Fibroblast of skin of right quadriceps (primary cell): ENCODE measurements at regions not wholly inside any gene's neighbourhood (a gene's known extent, or its start where the extent isn't known, plus 50 kb on each side); places are given as distances from the start of the nearest gene placed in this dataset.
"Not testable (repeated sequence)": the region's sequence is repeated elsewhere in the genome, so short reads cannot be mapped to it uniquely, and the experiment has no call there.

Experiments used
- DNase-seq: peaks from one replicate; pipeline ENCODE4 v3.0.0-alpha.2; 2013

DNA sequence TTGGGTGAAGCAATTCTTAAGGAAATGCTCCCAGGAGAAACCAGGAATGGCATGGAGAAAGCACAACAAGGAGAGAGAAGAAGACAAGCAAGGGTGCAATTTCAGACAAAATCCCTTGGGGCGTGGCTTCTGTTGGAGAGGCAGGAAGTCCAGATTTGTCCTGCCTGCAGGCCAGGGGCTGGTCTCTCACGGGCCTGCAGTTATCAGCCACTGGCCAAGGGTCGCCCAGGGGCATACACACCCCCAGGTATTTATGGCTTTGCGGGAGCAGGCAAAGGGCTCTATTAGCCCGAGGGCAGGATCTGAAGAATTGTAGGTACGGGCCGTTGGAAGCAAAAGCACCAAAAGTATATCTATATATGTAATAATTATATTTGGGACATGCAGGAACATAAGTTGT lies 87.7 kb downstream of the IYD start:
- DNase-seq, result no peak

- DNase-seq, result no peak
These were observed 88.3 kb downstream of the IYD start for GRCh38 chr6:150456902-150457643.

DNA sequence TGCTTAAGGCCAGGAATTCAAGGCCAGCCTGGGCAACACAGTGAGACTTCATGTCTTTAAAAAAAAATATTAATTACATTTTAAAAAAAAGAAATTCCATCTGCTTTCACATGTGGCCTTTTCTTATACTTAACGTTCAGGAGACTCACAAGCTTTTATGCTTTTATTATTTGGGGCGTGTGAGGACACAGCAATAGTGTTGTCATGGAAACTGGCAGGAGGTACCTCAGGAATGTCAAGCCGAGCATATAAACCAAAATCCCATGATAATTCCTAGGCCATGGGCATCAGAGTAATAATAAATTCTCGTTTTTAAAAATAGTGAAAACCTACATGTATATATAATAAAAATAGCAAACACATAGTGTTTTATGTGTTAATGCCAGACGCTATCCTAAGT lies 89.8 kb downstream of the IYD start:
- no peak for DNase-seq

DNA sequence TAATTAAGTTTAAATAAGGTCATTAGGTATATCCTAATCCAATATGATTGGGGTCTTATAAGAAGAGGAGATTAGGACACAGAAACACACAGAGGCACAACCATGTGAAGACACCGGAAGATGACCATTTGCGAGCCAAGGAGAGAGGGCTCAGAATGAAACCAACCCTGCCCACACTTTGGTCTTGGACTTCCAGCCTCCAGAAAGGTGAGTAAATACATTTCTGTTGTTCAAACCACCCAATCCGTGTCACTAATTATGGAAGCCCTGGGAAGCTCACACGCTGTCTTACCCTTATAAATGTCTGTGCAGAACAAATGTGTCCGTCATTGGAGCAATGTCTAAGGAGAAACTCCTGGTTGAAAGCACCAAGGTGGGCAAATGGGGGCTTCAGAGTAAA lies 95.0 kb downstream of the IYD start:
- DNase-seq, result no peak

DNA sequence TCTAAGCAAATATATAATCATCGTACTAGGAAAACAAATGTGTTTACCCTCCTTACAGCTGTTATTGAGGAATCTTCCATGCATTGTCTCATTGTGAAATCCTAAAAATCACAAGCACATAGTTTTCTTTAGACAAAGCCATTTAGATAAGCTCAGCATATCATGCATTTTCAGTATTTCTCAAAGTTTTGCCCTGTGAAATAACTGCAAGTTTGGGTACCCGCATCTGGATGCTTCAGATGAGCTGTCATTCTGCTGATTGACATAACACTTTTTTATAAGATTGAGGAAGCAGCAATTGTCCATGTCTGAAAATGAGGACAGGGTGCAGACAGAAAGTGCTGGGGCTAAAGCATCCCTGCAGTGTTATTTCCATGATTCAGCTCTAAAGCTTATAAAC lies 96.2 kb downstream of the IYD start:
- no peak for DNase-seq

GRCh38 chr6:150465610-150466009 lies 96.8 kb downstream of the IYD start:
- no peak for DNase-seq

- peak; percentile 8 for DNase-seq
These were observed 97.4 kb downstream of the IYD start for GRCh38 chr6:150466196-150466595.

DNA sequence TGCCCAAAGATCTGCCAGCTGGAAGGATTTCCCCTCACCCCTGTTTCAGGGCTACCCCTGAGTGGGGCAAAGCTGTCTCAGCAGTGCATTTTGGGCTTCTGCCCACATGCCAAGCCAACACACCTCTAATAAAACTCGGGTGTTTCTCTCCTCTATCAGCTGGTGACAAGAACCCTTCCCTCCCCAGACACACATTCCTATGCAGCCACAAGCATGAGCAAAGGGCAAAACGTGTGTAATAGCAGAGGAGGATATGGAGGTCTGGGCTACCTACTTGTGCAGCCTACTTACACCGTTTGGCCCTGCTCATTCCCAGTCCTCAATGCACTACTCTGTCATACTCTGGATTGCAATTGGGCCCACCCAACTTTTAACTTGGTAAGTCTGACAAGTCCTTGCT lies 101.3 kb downstream of the IYD start:
- DNase-seq, result no peak

- no peak for DNase-seq
These were observed 102.3 kb downstream of the IYD start for GRCh38 chr6:150470960-150471665.

DNA sequence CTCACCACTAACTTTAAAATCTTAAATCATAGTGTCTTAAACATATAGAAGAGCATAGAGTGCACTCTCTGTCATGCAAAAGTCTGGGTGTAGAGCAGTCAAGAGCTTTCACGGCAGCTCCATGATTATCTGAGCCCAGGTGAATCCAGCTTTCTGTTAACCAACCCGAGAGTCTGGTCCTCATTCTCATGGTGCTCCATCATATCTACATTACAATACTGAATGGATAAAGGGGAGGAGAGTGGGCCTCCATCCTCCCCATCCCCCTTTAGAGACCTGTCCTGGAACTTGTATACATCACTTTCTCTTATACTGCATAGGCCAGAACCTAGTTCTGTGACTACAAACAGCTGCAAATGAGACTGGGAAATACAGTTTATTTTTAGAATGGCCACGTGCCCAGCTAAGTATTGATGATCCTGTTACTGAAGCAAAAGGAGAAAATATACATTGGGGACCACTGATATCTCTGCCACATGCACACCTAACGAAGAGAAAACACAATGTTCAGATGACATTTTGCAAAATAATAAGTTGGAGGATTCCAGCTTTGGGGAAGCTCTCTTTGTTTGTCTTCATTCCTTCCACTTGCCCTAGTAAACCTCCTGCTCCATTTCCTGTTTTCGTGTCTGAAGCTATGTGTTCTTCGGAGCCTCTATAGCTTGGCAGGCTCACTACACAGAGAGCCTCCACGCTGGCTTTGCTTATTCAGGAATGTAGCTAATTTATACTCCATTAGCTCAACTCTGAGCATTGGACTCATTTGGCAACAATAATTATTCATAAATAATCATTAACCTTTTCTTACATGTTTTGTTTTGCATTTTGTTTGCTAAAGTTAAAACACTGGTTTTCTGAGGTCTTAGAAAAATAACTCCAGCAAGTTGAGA lies 110.1 kb downstream of the IYD start:
- DNase-seq, result no peak

DNA sequence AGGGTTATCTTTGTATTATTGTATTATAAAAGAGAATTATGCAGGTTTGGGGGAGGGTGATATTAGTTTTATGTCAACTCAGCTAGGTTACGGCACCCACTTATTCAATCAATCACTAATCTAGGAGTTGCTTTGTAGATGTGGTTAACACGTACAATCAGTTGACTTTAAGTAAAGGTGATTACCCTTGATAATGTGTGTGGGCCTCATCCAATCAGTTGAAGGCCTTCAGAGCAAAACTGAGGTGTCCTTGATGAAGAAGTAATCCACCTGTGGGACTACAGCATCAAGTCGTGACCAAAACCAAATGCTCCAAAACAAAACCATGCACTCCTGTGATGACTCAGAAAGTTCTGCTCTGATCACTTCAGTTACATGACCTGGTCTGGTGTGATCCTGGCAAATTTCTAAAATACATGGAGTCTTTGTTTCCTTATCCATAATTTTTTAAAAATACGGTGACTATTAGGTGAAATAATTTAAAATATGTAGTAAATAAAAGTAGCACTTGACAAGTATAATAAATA lies 114.1 kb downstream of the IYD start:
- no peak for DNase-seq

GRCh38 chr6:150485161-150485958 lies 114.3 kb upstream of the PLEKHG1 start:
- no peak for DNase-seq

DNA sequence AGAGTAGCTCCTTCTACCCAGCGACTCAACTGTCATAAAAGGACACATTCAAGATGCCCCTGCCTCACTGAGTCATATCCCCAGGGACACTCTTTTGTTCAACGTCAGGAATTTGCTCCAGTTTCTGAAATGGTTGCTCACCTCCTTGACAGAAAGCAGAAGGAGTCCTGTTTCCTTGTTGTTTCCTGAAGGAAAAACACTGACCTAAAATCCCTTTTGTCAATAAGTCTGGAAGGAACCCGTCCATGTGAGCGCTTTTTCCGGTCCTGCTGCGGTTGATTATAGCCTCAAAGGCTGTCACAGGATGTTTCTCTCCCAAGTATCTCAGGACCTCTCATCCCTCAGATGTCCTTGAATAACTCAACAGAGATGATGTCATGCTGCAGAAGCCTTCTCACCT lies 113.6 kb upstream of the PLEKHG1 start:
- peak; percentile 58 for DNase-seq

GRCh38 chr6:150490586-150490985 lies 109.1 kb upstream of the PLEKHG1 start:
- DNase-seq, result no peak

DNA sequence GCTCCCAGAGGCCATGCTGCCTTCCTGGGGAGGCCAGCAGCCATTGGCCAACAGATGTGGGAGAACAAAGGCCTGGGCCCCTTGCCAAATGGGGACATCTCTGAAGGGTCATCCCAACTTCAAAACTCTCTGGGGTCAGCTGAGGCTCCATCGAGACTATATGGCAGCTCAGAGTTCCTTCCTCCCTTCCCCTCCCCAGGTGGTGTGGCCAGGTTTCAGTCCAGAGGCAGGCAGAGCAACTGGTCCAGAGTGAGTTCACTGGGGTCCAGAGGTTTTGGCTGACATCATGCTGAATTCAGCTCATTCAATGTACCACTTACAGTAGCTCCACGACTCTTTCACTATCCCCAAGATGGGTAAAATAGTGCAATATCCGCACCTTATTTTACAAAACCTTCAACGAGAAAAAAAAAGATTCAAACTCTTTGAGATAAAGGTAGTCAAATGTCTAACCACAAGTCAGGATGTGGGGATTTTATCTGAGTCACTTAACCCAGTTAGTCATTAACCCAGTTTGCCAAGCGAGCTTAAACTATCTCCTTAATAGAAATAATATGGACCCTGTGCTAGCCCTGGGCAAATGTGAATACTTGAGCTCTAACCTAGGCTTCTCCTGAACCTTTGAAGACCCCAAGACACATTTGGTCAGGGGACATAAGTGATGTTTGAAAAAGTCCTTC lies 108.4 kb upstream of the PLEKHG1 start:
- DNase-seq, result peak; percentile 48

DNA sequence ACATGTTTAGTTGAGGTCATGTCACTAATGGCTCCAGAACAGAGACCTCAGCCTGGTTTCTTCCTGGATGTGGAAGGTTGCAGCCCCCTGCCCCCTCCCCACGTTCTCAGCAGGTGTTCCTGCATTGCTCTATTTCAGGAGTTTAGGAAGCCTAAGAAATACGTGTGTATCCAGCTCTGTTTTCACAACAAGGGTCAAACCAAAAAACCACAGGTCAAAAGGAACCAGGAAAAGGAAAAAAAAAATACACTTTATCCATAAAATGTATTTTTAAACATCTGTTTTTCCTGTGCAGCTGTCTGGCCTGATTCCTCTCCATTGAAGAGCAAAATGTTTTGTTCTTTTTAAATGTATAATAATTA lies 107.9 kb upstream of the PLEKHG1 start:
- no peak for DNase-seq

DNA sequence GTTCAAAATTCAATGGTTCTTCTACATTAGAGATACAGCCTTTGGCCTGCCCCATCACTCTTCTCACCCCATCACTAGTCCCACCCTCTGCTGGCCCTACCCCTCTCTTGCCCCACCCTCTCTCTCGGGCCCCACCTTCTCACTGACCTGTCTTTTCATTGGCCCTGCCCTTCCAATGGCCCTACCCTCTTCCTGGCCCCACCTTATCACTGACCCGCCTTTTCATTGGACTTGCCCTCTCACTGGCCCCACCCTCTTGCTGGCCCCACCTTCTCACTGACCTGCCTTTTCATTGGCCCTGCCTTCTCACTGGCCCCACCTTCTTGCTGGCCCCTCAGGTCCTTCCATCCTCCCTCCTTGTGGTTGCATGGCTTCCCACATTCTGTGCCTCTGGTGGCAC lies 107.2 kb upstream of the PLEKHG1 start:
- DNase-seq, result no peak

DNA sequence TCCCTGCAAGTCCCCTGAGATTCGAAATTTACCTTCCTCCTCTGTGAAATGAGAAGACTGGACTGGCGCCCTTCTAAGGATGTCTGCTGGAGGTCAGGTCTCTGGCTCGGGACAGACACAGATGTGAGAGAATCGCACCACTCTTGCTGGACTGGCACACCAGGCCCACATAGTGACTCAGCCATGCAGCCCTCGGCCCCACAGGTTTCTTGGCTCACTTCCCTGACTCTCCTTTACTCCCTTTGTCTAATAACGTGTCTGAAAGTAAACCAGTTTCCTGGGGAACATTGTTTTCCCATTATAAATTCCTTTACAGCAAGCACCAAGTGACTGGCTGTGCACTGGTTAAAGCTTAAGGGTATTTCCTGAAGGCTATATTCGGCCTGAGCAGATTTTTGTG lies 106.7 kb upstream of the PLEKHG1 start:
- peak; percentile 9 for DNase-seq

- not testable (repeated sequence) for DNase-seq
These were observed 106.1 kb upstream of the PLEKHG1 start for GRCh38 chr6:150493552-150493951.

- no peak for DNase-seq
These were observed 105.4 kb upstream of the PLEKHG1 start for GRCh38 chr6:150494241-150494640.

- no peak for DNase-seq
These were observed 104.6 kb upstream of the PLEKHG1 start for GRCh38 chr6:150495126-150495525.

GRCh38 chr6:150496629-150497028 lies 103.1 kb upstream of the PLEKHG1 start:
- DNase-seq, result no peak
